ENCODE measurements at regions not wholly inside any gene's neighbourhood (a gene's known extent, or its start where the extent isn't known, plus 50 kb on each side); places are given as distances from the start of the nearest gene placed in this dataset.

GRCh38 chr18:71322201-71322600 lies 1033.4 kb downstream of the SOCS6 start:
- DNase-seq (ENCODE audit: low spot score): no peak
- in situ Hi-C loops (cut with HindIII; ENCODE audit: extremely low pct_ligation_motif_present, low pct_unique_long_range_greater_than_20kb) (no loop called here), intact Hi-C loops (cut with micrococcal nuclease; ENCODE audit: unreplicated experiment) (no loop called here)
- POLR2A ChIA-PET: no interaction called here
- no peaks in the 10 kb centered on the region for H3K79me2 ChIP-seq (ENCODE audit: insufficient read depth, low read length)
- no peaks in the 10 kb centered on the region for H3K4me1 ChIP-seq (ENCODE audit: insufficient read depth, low read length)
- TF ChIP-seq BRF2 (CRISPR knock-in tag; IDR thresholded peaks at IDR 0.05): no peak
- no peak for FAIRE-seq
- CTCF ChIA-PET (ENCODE audit: low intra/inter-chr PET ratio, low total read pairs): no interaction called here
- no peaks in the 10 kb centered on the region for H3K36me3 ChIP-seq (replicated peaks in 1 of 2; ENCODE audit: control insufficient read depth in 1 of 2, insufficient read depth in 2 of 2, low read length in 2 of 2)
- BruUV-seq (replicated peaks): no TSS peak
- no peak overlapping the region for H3K4me2 ChIP-seq (ENCODE audit: low read depth, low read length)
- ATAC-seq: no peak
- no peak overlapping the region for H2AFZ ChIP-seq (ENCODE audit: low read length)
- no peaks in the 10 kb centered on the region for H3K9me3 ChIP-seq (ENCODE audit: low read length)
- H4K20me1 ChIP-seq (ENCODE audit: insufficient read depth, low read length): no peaks in the 10 kb centered on the region
- no peak overlapping the region for H3K27ac ChIP-seq (ENCODE audit: extremely low read length, insufficient read depth, low read length)
- no peak overlapping the region for H3K9ac ChIP-seq (ENCODE audit: insufficient read depth, low read depth, low read length)
- no peak overlapping the region for H3K4me3 ChIP-seq (replicated peaks in 1 of 3; ENCODE audit: insufficient read depth in 1 of 3, low read depth in 2 of 3, low read length in 3 of 3)
- 2% methylated on average over 3 of the region's 3 CpGs for WGBS (ENCODE audit: low lambda C conversion rate)
- H3K27me3 ChIP-seq (ENCODE audit: control insufficient read depth in 1 of 2, insufficient read depth in 2 of 2, low read length in 2 of 2): no peaks in the 10 kb centered on the region

- TF ChIP-seq U2AF2 (IDR thresholded peaks at IDR 0.05; ENCODE audit: low read depth, low read length): no peak
- no peak for TF ChIP-seq ZNF232 (CRISPR knock-in tag; IDR thresholded peaks at IDR 0.05; ENCODE audit: borderline replicate concordance)
- intact Hi-C loops (cut with micrococcal nuclease; ENCODE audit: unreplicated experiment): no loop called here
- Histone ChIP-seq H3K36me3 (replicated peaks in 1 of 2; ENCODE audit: control insufficient read depth in 1 of 2, insufficient read depth in 2 of 2, low read length in 2 of 2) (no peaks in the 10 kb centered on the region), H3K79me2 (ENCODE audit: insufficient read depth, low read length) (no peaks in the 10 kb centered on the region), H2AFZ (ENCODE audit: low read length) (no peak overlapping the region), H3K9ac (ENCODE audit: insufficient read depth, low read depth, low read length) (no peak overlapping the region), H3K4me1 (ENCODE audit: insufficient read depth, low read length) (no peaks in the 10 kb centered on the region), H4K20me1 (ENCODE audit: insufficient read depth, low read length) (no peaks in the 10 kb centered on the region), H3K4me3 (replicated peaks in 1 of 3; ENCODE audit: insufficient read depth in 1 of 3, low read depth in 2 of 3, low read length in 3 of 3) (no peak overlapping the region), H3K9me3 (ENCODE audit: low read length) (no peaks in the 10 kb centered on the region), H3K27me3 (ENCODE audit: control insufficient read depth in 1 of 2, insufficient read depth in 2 of 2, low read length in 2 of 2) (no peaks in the 10 kb centered on the region), H3K4me2 (ENCODE audit: low read depth, low read length) (no peak overlapping the region), H3K27ac (ENCODE audit: extremely low read length, insufficient read depth, low read length) (no peak overlapping the region)
- DNase-seq (ENCODE audit: low spot score) (no peak), ATAC-seq (no peak), FAIRE-seq (no peak)
- ChIA-PET POLR2A (no interaction called here), CTCF (ENCODE audit: low intra/inter-chr PET ratio, low total read pairs) (no interaction called here)
- 0% methylated on average over 3 of the region's 3 CpGs for WGBS (ENCODE audit: low lambda C conversion rate)
- in situ Hi-C loops (cut with HindIII; ENCODE audit: extremely low pct_ligation_motif_present, low pct_unique_long_range_greater_than_20kb): no loop called here
- no TSS peak for BruUV-seq (replicated peaks)
Measured at GRCh38 chr18:71321319-71321718, 1032.5 kb downstream of the SOCS6 start.

All from HepG2 (cell line).